NOMO-1 treated with DMSO at 0.1 percent for 48 hours (cell line): ENCODE measurements at regions not wholly inside any gene's neighbourhood (a gene's known extent, or its start where the extent isn't known, plus 50 kb on each side); places are given as distances from the start of the nearest gene placed in this dataset.
"Not testable (repeated sequence)": the region's sequence is repeated elsewhere in the genome, so short reads cannot be mapped to it uniquely, and the experiment has no call there.

Experiments
- DNase-seq: peaks from one replicate; lab custom pipeline; 2025; ENCODE audit not compliant: unreplicated experiment; lab: John Stamatoyannopoulos, UW

DNA sequence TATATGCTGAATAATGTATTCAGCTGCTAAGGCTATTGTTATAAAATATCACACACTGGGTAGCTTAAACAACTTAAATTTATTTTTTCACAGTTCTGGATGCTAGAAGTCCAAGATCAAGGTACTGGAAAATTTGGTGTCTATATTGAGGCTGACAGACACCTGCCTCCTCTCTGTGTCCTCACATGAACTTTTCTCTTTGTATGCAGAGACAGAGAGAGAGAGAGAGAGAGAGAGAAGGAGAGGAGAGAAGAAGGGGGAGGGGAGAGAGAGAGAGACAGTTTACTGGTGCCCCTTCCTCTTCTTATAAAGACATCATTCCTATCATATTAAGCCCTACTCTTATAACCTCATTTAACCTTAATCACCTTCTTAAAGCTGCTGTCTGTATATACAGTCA is 320.1 kb upstream of the THBS1 start:
- no peak for DNase-seq

DNA sequence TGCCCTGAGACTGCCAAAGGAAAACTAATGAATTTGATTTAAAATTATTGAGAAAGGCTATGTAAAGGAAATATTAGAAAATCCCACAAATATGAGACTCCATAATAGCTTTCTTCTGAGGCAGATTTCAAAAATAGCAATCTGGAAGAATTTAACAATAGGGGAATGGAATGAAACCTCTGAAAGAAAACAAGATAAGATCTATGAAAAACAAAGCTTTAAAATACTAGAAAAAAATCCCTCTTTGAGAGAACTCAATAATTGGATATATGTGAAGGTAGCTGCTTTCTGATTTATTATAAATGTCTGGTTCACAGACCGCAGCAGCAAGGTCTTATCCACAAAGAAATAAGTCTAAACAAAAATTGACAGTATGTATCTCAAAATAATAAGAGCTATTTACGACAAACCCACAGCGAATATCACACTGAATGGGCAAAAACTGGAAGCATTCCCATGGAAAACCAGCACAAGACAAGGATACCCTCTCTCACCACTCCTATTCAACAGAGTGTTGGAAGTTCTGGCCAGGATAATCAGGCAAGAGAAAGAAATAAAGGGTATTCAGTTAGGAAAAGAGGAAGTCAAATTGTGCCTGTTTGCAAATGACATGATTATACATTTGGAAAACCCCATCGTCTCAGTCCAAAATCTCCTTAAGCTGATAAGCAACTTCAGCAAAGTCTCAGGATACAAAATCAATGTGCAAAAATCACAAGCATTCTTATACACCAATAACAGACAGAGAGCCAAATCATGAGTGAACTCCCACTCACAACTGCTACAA is 319.3 kb upstream of the THBS1 start:
- not testable (repeated sequence) for DNase-seq

DNA sequence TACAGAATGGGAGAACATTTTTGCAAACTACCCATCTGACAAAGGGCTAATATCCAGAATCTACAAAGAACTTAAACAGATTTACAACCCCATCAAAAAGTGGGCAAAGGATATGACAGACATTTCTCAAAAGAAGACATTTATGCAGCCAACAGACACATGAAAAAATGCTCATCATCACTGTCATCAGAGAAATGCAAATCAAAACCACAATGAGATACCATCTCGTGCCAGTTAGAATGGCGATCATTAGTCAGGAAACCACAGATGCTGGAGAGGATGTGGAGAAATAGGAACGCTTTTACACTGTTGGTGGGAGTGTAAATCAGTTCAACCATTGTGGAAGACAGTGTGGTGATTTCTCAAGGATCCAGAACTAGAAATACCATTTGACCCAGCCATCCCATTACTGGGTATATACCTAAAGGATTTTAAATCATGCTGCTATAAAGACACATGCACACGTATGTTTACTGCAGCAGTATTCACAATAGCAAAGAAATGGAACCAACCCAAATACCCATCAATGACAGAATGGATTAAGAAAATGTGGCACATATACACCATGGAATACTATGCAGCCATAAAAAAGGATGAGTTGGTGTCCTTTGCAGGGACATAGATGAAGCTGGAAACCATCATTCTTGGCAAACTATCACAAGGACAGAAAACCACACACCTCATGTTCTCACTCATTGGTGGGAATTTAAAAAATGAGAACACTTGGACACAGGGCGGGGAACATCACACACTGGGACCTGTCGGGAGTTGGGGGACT is 317.7 kb upstream of the THBS1 start:
- DNase-seq = peak; percentile 56

DNA sequence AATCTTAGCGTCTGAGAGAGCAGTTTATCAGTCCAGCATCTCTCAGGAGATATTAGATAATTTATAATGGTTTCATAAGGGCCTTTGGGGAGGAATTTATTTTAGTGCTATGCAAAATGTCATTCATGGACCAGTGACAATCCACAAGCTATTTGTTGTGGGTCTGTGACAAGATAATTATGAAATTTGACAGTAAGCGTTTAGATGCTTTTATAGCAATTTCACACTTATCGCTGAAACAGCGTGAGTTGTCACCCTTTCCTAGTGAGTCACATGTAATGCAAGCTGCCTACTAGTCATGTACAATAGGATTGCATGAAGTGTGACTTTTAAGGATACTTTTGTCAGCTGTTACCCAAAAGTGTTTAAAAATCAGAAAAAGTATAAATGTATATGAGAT is 315.6 kb upstream of the THBS1 start:
- no peak for DNase-seq

DNA sequence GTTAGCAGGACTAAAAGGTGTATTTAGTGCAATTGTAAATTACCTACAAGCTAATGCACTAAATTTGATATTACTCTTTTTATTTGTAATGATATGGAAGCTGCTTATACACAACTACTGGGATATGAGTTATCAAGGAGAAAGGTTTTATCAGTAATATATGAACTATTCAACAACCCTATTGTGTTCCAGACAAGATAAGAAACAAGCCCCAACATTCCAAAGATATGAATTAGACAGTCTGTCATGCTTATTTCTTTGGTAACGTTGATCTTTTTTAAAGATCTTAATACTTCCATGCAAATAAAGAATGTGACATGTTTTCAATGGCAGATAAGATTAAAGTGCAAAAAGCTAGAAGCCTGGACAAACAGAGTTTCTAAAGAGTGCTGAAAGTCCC is 314.0 kb upstream of the THBS1 start:
- no peak for DNase-seq

DNA sequence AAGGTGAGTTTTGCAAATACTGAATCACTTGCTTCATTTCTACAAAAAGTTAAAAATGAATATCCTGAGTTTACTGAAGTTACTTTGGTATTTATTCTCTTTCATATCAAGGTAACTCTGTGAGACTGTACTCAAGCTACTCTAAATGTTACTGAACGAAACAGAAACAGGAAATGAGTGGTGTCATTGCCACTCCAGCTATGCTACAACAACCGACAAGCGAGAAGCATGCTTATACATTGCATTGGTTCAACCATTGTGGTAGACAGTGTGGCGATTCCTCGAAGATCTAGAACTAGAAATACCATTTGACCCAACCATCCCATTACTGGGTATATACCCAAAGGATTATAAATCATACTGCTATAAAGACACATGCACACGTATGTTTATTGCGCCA is 313.2 kb upstream of the THBS1 start:
- DNase-seq = peak; percentile 65

DNA sequence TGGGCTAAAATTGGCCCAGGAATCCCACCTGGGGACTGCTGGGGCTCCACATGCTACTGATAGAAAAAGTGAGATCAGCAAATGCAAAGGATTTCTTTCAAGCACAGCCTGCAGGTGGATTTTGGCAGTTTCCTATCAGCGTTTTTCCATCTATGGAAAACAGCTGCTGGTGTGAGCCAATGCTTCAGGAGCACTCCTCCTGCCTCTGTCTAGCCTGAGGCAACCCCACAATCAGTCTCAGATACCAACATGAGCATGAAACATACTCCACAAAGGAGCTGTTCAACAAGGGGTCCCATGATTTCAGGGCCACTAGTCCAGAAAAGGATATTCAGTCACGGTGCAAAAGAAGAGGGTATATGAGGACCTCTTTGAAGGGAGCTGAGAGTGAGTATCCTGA is 311.5 kb upstream of the THBS1 start:
- DNase-seq = no peak

DNA sequence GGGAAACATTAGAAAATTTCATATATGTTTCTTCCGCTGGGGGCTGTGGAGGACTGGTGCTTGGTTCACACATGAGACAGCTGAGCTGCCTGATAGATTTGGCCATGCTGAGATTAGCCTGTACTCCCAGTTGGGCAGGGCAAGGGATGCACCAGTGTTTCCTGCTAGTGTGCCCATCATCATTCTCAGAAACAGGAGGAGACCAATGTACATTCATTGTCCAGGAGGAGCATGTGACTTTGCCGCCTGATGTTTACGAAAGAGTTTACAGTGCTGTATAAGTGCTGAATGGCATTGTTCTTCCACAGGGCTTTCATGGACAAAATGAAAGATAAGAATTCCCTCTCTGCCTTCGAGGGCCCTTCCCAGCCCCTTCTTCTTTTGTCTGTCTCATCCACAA is 311.1 kb upstream of the THBS1 start:
- DNase-seq = no peak

DNA sequence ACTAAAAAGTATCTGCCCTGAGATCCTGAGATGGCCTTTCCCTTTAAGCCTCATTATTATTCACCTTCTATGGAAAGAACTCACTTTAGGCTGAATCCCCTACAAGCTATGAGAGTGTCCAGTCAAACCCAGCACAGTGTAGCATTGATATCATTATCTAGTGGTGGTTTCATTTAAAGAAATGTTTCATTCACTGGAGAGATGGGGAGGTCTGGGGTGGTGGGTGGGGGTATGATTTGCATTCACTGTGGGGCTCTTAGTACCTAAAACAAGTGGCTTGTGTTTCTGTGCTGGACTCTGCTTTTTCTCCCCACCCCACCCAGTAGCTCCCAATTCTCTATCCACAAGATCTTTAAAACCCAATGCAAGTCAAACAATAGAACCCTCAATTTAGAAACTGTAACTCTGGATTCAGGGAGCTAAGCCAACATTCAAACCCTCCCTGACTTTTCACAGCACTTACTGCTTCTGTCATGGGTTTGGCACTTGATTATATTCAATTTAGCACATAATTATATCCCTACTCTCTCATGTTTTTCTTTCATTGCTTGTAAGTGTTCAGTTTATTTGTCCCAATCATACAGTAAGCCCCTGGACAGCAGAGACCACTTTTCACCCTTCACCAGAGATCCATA is 310.5 kb upstream of the THBS1 start:
- DNase-seq = no peak

DNA sequence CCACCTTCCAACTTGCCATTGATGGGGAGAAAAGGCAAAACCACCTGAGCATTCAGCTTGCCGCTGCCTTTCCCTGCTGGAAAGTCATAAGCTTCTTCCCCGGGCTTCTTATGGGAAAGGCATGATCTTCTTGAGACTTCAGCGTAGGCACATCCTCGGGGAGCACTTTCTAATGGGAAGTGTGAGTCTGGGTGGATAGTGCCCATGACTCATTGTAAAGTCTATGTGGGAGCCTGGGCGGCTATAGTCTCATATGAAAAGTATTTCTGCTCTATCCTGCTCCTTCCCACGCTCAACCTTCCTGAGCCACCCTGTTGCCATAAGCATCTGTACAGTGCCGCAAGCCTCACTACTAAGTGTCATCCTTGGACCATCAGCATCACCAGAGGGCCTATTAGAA is 309.9 kb upstream of the THBS1 start:
- DNase-seq = no peak

DNA sequence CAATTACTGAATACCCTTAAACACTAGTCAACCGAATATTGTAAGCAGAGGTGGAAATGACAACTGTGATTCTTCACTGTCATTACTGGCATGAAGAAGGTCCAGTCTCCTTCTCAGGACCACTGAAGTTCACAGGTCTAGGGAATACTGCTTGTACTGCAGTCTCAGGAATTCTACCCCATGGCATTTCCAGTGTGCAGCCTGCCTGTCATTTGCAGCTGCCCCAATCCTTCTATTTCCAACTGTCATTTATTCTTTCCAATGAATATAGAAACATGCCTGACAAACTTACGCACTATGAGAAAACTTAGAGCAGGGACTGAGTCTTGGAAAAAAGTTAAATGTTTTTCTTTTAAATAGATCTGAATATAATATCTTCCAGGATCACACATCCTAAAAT is 308.0 kb upstream of the THBS1 start:
- DNase-seq = no peak

DNA sequence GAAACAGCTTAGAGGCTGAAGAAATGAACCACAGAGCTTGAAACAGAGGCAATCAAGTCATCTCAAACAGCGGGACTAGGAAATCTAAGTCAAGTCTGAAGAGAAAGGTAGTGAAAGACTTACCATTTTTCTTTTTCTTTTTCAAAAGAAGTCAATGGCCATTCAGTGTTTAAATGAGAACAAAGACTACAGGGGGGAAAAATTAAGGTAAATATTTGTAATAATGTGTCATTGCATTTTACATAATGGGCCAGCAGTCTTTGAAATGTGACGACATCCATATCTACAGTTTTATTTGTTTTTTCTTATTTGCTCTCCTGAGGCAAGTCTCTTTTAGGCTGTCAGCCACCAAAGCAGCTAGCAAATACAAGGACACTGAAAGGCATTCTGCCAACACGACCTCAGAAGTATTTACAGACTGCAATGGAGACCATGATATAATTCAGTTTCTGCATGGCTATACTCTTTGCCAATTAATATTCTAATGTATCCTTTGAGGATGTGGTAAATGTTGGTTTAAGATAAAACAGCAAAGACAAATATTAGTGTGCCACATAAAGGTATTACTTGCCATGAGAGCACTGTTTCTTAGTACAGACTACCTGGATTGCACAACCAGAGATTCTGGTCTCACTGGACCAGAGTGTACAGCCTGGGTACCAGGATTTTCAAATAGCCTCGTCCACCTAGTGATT is 307.0 kb upstream of the THBS1 start:
- no peak for DNase-seq

DNA sequence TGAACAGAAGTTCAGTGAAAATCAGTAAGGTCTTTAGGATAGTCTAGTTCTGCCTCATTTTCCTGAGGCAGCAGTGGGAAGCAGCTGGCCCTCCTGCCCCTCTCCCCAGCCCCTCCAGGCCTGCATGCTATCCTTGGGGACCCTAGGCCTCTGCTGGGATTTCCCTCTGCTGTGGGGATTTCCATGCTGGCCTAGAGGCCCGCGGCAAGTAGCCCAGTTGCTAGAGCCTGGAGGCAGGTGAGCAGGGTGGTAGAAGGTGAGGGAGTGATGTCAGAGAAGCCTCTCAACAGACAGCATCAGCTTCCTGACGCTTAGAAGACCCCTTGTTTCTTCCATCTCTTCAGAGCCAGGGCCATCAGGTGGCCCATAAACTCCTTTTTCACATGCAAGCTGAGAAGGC is 305.8 kb upstream of the THBS1 start:
- no peak for DNase-seq

DNA sequence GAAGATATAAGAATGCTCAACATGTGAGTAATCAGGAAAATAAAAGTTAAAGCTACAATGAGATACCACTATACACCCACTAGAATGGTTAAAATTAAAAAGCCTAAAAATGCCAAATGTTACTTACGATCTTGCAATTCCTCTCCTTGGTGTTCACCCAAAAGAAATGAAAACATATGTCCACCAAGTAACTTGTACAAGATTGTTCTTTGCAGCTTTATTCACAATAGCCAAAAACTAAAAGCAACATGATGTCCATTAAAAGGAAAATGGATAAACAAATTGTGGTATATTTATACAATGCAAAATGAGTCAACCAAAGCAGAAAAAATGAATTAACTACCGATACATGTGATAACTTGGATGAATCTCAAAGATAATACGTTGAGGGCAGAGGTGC is 301.6 kb upstream of the THBS1 start:
- DNase-seq = no peak

DNA sequence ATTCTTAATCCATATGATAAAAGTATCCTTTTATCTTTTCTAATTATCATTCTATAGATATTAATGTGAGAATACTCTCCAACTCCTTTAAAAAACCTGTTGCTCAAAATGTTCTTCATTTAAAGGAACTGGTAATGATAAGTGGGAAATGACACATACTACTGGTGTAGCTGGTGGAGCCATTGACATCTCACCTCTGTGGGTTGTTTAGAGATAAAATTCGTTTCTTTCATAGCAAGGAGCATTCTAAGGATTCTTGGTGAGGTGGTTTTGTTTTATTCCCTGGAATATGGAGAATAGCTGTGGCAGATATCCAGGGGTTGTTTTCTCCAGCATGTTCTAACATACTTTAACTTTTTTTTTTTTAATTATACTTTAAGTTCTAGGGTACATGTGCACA is 299.8 kb upstream of the THBS1 start:
- no peak for DNase-seq

DNA sequence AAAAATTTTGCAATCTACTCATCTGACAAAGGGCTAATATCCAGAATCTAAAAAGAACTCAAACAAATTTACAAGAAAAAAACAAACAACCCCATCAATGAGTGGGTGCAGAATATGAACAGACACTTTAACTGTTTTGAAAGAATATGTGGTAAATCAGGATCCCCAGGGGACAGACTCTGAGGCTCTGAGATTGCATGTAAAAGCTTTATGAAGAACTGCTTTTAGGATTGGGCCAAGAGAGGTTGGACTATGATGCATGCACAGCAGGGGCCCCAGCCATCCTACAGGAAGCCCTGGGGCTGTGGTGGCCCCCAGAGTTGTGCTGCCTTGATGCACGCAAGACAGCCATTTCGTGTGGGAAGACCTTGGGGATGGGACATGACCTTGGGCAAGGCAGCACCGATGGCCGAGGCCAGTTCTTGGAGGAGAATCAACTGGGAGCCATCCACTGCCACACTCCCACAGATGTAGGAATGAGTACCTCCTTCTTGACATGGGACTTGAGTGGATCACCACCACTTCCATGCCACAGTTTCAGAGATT is 298.1 kb upstream of the THBS1 start:
- DNase-seq = no peak

DNA sequence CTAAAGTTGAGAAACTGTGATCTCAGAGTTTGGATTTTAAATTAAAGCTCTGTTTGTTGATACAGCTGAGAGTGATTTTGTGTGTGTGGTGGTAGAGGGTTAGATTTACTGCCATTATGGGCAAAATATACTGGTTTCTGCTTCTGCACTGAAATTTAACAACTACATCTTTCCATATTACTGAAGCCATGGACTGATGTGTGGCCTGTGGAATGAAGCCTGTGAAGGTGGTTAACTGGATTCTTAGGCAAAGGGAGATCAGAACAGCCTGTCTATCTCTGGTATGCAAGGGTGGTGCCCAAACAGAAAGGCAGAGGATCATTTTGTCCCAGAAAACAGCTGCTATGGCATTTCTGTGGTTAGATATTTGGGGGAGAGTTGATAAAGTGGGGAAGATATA is 297.3 kb upstream of the THBS1 start:
- DNase-seq = no peak

DNA sequence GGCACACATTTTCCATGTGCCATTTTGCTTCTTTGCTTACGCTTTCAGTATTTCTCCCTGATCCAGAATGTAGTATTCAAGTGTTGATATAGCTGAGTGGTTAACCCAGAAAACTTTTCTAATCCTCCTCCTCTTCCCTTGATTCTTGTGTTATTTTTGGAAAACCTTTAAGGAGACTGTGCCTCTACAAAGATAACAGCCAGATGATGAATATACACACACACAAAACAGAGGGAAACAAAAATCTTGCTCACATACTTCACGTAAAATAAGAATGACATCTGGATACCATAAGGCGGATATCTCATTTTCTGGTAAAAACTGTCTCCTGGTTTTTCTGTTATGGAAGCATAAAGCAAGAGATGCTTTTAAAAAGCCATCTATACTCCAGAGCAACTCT is 295.8 kb upstream of the THBS1 start:
- DNase-seq = no peak

DNA sequence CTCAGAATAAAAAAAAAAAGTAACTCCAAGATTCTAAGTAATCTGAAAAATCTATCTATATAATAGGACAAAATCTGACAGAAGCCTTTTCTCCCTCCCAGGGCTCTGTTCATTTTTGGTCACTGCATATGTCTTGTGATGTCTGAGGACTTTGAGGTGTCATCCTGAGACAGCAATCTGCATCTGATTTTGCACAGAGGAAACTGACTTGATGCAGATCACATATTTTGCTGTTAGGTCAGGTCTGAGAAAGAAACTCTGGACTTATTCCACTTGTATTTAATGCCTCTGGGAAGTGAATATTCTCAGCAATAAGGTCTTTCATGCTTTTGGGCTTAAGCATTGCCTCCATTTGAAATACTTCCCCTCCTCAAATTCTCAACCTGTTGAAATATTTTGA is 295.2 kb upstream of the THBS1 start:
- no peak for DNase-seq

DNA sequence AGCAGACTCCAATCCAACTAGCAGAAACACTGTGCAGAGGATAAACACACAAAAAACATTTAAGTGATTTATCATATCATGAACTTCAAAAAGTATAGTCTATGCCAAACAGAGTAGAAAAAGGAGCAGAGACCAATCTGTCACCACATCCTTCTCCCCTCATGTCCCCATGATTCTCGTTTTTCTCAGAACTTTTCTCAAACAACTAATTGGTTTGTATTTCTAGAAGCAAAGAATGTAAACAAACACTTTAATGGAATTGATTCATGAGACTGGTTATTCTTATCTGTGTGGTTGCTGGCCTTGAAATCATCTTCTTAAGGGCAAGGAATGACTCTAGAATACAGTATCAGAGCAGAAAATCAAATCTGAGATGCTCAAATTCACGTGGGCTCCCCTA is 294.2 kb upstream of the THBS1 start:
- no peak for DNase-seq
